Gastrocnemius medialis (tissue), 4 donors: ENCODE measurements at regions not wholly inside any gene's neighbourhood (a gene's known extent, or its start where the extent isn't known, plus 50 kb on each side); places are given as distances from the start of the nearest gene placed in this dataset.

Experiments
- POLR2A ChIP-seq, 2 donors: fragments of 450-650 bp; IDR thresholded peaks; one replicate each; pipeline ENCODE4 v1.6.1; 2017; ENCODE audit warnings: antibody characterized with exemption in 2 of 2, mild to moderate bottlenecking in 2 of 2, moderate library complexity in 2 of 2
- TF ChIP-seq, protein P1 (sequence below), 5 experiments: fragments of 450-650 bp in 3 of 5; fragments of 200-600 bp in 2 of 5; sonication (generic) in 2 of 5; IDR thresholded peaks in 4 of 5; conservative IDR thresholded peaks in 1 of 5; 1 replicate in 4 of 5; 2 replicates in 1 of 5; pipeline ENCODE4 v1.5.1; 2016 to 2019; ENCODE audit warnings: antibody characterized with exemption in 5 of 5, mild to moderate bottlenecking in 3 of 5, moderate library complexity in 3 of 5

DNA sequence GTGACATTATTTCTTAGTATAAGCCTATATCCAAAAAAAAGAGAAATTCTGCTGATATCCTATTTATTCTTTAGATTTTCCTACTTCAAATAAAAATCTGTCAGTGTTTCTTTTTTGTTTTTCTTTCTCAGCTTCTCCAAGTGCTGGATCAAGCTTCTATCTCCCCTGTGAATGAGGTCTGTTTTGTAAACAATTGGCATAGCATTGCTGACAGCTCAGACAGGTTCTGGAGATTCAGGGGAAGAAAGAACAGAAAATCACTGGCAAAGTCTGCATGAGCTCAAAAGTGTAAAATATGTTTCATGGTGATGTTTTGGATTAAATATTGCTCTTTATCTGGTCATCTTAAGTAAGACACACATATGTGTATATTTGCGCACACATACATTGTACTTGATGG, 492.0 kb upstream of the IGFBP7 start:
- TF ChIP-seq, protein P1, sequence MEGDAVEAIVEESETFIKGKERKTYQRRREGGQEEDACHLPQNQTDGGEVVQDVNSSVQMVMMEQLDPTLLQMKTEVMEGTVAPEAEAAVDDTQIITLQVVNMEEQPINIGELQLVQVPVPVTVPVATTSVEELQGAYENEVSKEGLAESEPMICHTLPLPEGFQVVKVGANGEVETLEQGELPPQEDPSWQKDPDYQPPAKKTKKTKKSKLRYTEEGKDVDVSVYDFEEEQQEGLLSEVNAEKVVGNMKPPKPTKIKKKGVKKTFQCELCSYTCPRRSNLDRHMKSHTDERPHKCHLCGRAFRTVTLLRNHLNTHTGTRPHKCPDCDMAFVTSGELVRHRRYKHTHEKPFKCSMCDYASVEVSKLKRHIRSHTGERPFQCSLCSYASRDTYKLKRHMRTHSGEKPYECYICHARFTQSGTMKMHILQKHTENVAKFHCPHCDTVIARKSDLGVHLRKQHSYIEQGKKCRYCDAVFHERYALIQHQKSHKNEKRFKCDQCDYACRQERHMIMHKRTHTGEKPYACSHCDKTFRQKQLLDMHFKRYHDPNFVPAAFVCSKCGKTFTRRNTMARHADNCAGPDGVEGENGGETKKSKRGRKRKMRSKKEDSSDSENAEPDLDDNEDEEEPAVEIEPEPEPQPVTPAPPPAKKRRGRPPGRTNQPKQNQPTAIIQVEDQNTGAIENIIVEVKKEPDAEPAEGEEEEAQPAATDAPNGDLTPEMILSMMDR (IDR thresholded peaks at IDR 0.05 in 4 of 5, conservative IDR thresholded peaks at IDR 0.05 in 1 of 5), result no peak
- TF ChIP-seq POLR2A (IDR thresholded peaks at IDR 0.05), result no peak
